Naive B cell (primary cell): ENCODE measurements at regions not wholly inside any gene's neighbourhood (a gene's known extent, or its start where the extent isn't known, plus 50 kb on each side); places are given as distances from the start of the nearest gene placed in this dataset.
"Not testable (repeated sequence)": the region's sequence is repeated elsewhere in the genome, so short reads cannot be mapped to it uniquely, and the experiment has no call there.

Experiments used
- ATAC-seq, 2 donors: fragments of 150-1000 bp; cut with Tn5 transposase; 2 replicates each; pipeline ENCODE4 v1.10.0; 2021; ENCODE audit warnings: low read depth in 2 of 2, mild to moderate bottlenecking in 2 of 2, moderate library complexity in 2 of 2
- DNase-seq: peaks from one replicate; pipeline ENCODE4 v3.0.0; 2022
- H3K27ac Mint-ChIP-seq, 6 donors: one replicate each; pipeline ENCODE4 v1.8.0; 2020 to 2022; ENCODE audit warnings: mild to moderate bottlenecking in 6 of 6, mixed read lengths in 6 of 6, moderate library complexity in 5 of 6, inconsistent platforms in 2 of 6
- H3K27me3 Mint-ChIP-seq, 3 donors: one replicate each; pipeline ENCODE4 v1.8.0; 2021 to 2022; ENCODE audit warnings: mixed read lengths in 3 of 3, mild to moderate bottlenecking in 1 of 3
- H3K36me3 Mint-ChIP-seq, 2 donors: one replicate each; pipeline ENCODE4 v1.8.0; 2020 to 2022; ENCODE audit warnings: mixed read lengths in 2 of 2, inconsistent platforms in 1 of 2, mild to moderate bottlenecking in 1 of 2
- H3K4me1 Mint-ChIP-seq, 3 donors: one replicate each; pipeline ENCODE4 v1.8.0; 2020 to 2022; ENCODE audit warnings: mixed read lengths in 3 of 3, inconsistent platforms in 1 of 3, mild to moderate bottlenecking in 1 of 3, moderate library complexity in 1 of 3
- H3K4me3 Mint-ChIP-seq, 8 donors: one replicate each; pipeline ENCODE4 v1.8.0; 2020 to 2022; ENCODE audit warnings: mild to moderate bottlenecking in 8 of 8, mixed read lengths in 8 of 8, moderate library complexity in 8 of 8, inconsistent platforms in 2 of 8
- H3K9me3 Mint-ChIP-seq, 7 donors: one replicate each; pipeline ENCODE4 v1.8.0; 2020 to 2022; ENCODE audit warnings: mixed read lengths in 7 of 7, mild to moderate bottlenecking in 5 of 7, inconsistent platforms in 2 of 7, moderate library complexity in 1 of 7

GRCh38 chr3:75840160-75840559 lies 54.8 kb upstream of the ZNF717 start:
- DNase-seq, ATAC-seq, H3K4me1 Mint-ChIP-seq, H3K27ac Mint-ChIP-seq, H3K27me3 Mint-ChIP-seq, H3K36me3 Mint-ChIP-seq, H3K4me3 Mint-ChIP-seq: not testable (repeated sequence)
- H3K9me3 Mint-ChIP-seq, result peaks cover 1 to 22% (median 8%) of the 10 kb centered on the region in 7 donors

GRCh38 chr3:75850301-75851008 lies 65.1 kb upstream of the ZNF717 start:
- Mint-ChIP-seq H3K9me3 (peaks cover 3 to 13% (median 8%) of the 10 kb centered on the region in 7 donors), H3K27ac (peak overlapping the region in 1 of 6 donors; percentile 41)
- H3K36me3 Mint-ChIP-seq, H3K27me3 Mint-ChIP-seq, DNase-seq, H3K4me3 Mint-ChIP-seq, H3K4me1 Mint-ChIP-seq, ATAC-seq: not testable (repeated sequence)

GRCh38 chr3:75863130-75863529 lies 77.8 kb upstream of the ZNF717 start:
- peaks cover 0 to 5% of the 10 kb centered on the region in 2 donors for H3K36me3 Mint-ChIP-seq
- no peak for DNase-seq
- no peaks in the 10 kb centered on the region for H3K4me1 Mint-ChIP-seq
- H3K9me3 Mint-ChIP-seq, result peaks cover 0 to 19% (median 3%) of the 10 kb centered on the region in 7 donors
- no peak overlapping the region for H3K4me3 Mint-ChIP-seq
- H3K27me3 Mint-ChIP-seq, result no peaks in the 10 kb centered on the region
- no peak for ATAC-seq
- H3K27ac Mint-ChIP-seq, result no peak overlapping the region

- Mint-ChIP-seq H3K36me3 (peaks cover 0 to 5% of the 10 kb centered on the region in 2 donors), H3K27ac (no peak overlapping the region), H3K27me3 (no peaks in the 10 kb centered on the region), H3K9me3 (peaks cover 0 to 16% (median 5%) of the 10 kb centered on the region in 7 donors), H3K4me1 (no peaks in the 10 kb centered on the region), H3K4me3 (no peak overlapping the region)
- no peak for ATAC-seq
- DNase-seq, result no peak
Measured at GRCh38 chr3:75863878-75864277, 78.5 kb upstream of the ZNF717 start.

- not testable (repeated sequence) for H3K27me3 Mint-ChIP-seq, H3K36me3 Mint-ChIP-seq, H3K4me1 Mint-ChIP-seq, ATAC-seq, H3K4me3 Mint-ChIP-seq, H3K27ac Mint-ChIP-seq, DNase-seq
- peaks cover 0 to 24% (median 5%) of the 10 kb centered on the region in 7 donors for H3K9me3 Mint-ChIP-seq
Measured at GRCh38 chr3:75883719-75884118, 98.4 kb upstream of the ZNF717 start.

GRCh38 chr3:75886971-75887526 lies 101.7 kb upstream of the ZNF717 start:
- DNase-seq, result no peak
- H3K27me3 Mint-ChIP-seq, result no peaks in the 10 kb centered on the region
- no peak overlapping the region for H3K4me3 Mint-ChIP-seq
- no peak overlapping the region for H3K27ac Mint-ChIP-seq
- peaks cover 0 to 18% (median 4%) of the 10 kb centered on the region in 7 donors for H3K9me3 Mint-ChIP-seq
- ATAC-seq, result no peak
- no peaks in the 10 kb centered on the region for H3K4me1 Mint-ChIP-seq
- no peaks in the 10 kb centered on the region for H3K36me3 Mint-ChIP-seq

- no peak for ATAC-seq
- H3K4me3 Mint-ChIP-seq, result no peak overlapping the region
Measured at GRCh38 chr3:75894234-75894633, 108.9 kb upstream of the ZNF717 start.

GRCh38 chr3:75896265-75896664 lies 110.9 kb upstream of the ZNF717 start:
- Mint-ChIP-seq H3K36me3 (no peaks in the 10 kb centered on the region), H3K4me3 (no peak overlapping the region), H3K27me3 (no peaks in the 10 kb centered on the region), H3K9me3 (peaks cover 0 to 5% (median 0%) of the 10 kb centered on the region in 7 donors), H3K27ac (no peak overlapping the region), H3K4me1 (no peaks in the 10 kb centered on the region)
- DNase-seq (no peak), ATAC-seq (no peak)

More at GRCh38 chr3:75894234-75894633, 108.9 kb upstream of the ZNF717 start:
- Mint-ChIP-seq H3K4me1 (no peaks in the 10 kb centered on the region), H3K27me3 (no peaks in the 10 kb centered on the region), H3K9me3 (peaks cover 0 to 6% (median 0%) of the 10 kb centered on the region in 7 donors), H3K36me3 (no peaks in the 10 kb centered on the region), H3K27ac (no peak overlapping the region)
- no peak for DNase-seq

GRCh38 chr3:75901446-75901845 lies 116.1 kb upstream of the ZNF717 start:
- not testable (repeated sequence) for H3K36me3 Mint-ChIP-seq, H3K9me3 Mint-ChIP-seq, H3K4me3 Mint-ChIP-seq, H3K27me3 Mint-ChIP-seq, ATAC-seq, H3K27ac Mint-ChIP-seq, H3K4me1 Mint-ChIP-seq, DNase-seq

- ATAC-seq (no peak), DNase-seq (no peak)
- Mint-ChIP-seq H3K9me3 (peaks cover 0 to 5% (median 0%) of the 10 kb centered on the region in 7 donors), H3K4me1 (no peaks in the 10 kb centered on the region), H3K27ac (no peak overlapping the region), H3K4me3 (no peak overlapping the region), H3K36me3 (peaks cover 0 to 6% of the 10 kb centered on the region in 2 donors), H3K27me3 (peaks cover 9 to 12% (median 10%) of the 10 kb centered on the region in 3 donors)
Measured at GRCh38 chr3:75906555-75907112, 121.3 kb upstream of the ZNF717 start.

- H3K4me1 Mint-ChIP-seq, result no peaks in the 10 kb centered on the region
- no peak for ATAC-seq
- H3K4me3 Mint-ChIP-seq, result no peak overlapping the region
- no peaks in the 10 kb centered on the region for H3K27me3 Mint-ChIP-seq
- DNase-seq, result no peak
- peaks cover 0 to 8% (median 6%) of the 10 kb centered on the region in 7 donors for H3K9me3 Mint-ChIP-seq
- H3K36me3 Mint-ChIP-seq, result no peaks in the 10 kb centered on the region
- H3K27ac Mint-ChIP-seq, result no peak overlapping the region
Measured at GRCh38 chr3:75913800-75914350, 128.5 kb upstream of the ZNF717 start.

GRCh38 chr3:75914741-75915140 lies 129.4 kb upstream of the ZNF717 start:
- ATAC-seq, H3K36me3 Mint-ChIP-seq, H3K27me3 Mint-ChIP-seq, H3K4me1 Mint-ChIP-seq, DNase-seq, H3K4me3 Mint-ChIP-seq, H3K27ac Mint-ChIP-seq: not testable (repeated sequence)
- H3K9me3 Mint-ChIP-seq, result peaks cover under 1 to 13% (median 6%) of the 10 kb centered on the region in 7 donors

GRCh38 chr3:75938921-75939320 lies 153.6 kb upstream of the ZNF717 start:
- no peaks in the 10 kb centered on the region for H3K4me1 Mint-ChIP-seq
- H3K27ac Mint-ChIP-seq, result no peak overlapping the region
- H3K9me3 Mint-ChIP-seq, result peaks cover 0 to 2% (median 0%) of the 10 kb centered on the region in 7 donors
- H3K4me3 Mint-ChIP-seq, result no peak overlapping the region
- DNase-seq (no peak), ATAC-seq (no peak)
- H3K36me3 Mint-ChIP-seq, result no peaks in the 10 kb centered on the region
- H3K27me3 Mint-ChIP-seq, result no peaks in the 10 kb centered on the region

GRCh38 chr3:75951941-75952340 lies 166.6 kb upstream of the ZNF717 start:
- ATAC-seq, result no peak
- Mint-ChIP-seq H3K9me3 (peaks cover 0 to 9% (median 5%) of the 10 kb centered on the region in 7 donors), H3K27ac (no peak overlapping the region), H3K27me3 (no peaks in the 10 kb centered on the region), H3K4me1 (no peaks in the 10 kb centered on the region), H3K36me3 (no peaks in the 10 kb centered on the region), H3K4me3 (no peak overlapping the region)
- DNase-seq, result no peak
